GM23338 (cell line): ENCODE measurements at regions not wholly inside any gene's neighbourhood (a gene's known extent, or its start where the extent isn't known, plus 50 kb on each side); places are given as distances from the start of the nearest gene placed in this dataset.

Experiments
- ATAC-seq: fragments of 200-7000 bp; cut with Tn5 transposase; 3 replicates; pipeline ENCODE4 v1.9.1; 2020
- DNase-seq: peaks from one replicate; pipeline ENCODE4 v3.0.0-alpha.2; 2015; ENCODE audit warnings: low spot score
- H2AFZ ChIP-seq: fragments of 200-600 bp; sonication (generic); 2 replicates; pipeline ENCODE4 v1.8.0; 2016; ENCODE audit warnings: antibody characterized with exemption, mild to moderate bottlenecking, moderate library complexity
- H3F3A ChIP-seq: fragments of 200-600 bp; sonication (generic); replicated peaks from 2 replicates; pipeline ENCODE4 v1.8.0; 2017; ENCODE audit warnings: antibody characterized with exemption, mixed run types, low read depth
- H3K27ac ChIP-seq: fragments of 200-600 bp; sonication (generic); 2 replicates; pipeline ENCODE4 v1.6.1; 2016; ENCODE audit warnings: low read depth
- H3K27me3 ChIP-seq: fragments of 200-600 bp; sonication (generic); 2 replicates; pipeline ENCODE4 v1.8.0; 2016; ENCODE audit warnings: mild to moderate bottlenecking, mixed run types, moderate library complexity; ENCODE audit not compliant: insufficient read depth
- H3K36me3 ChIP-seq: fragments of 200-600 bp; sonication (generic); 2 replicates; pipeline ENCODE4 v1.8.0; 2016; ENCODE audit warnings: mild to moderate bottlenecking; ENCODE audit not compliant: insufficient read depth
- H3K4me1 ChIP-seq: fragments of 200-600 bp; sonication (generic); 2 replicates; pipeline ENCODE4 v1.8.0; 2016; ENCODE audit warnings: mild to moderate bottlenecking, moderate library complexity; ENCODE audit not compliant: insufficient read depth
- H3K4me2 ChIP-seq: fragments of 200-600 bp; sonication (generic); 2 replicates; pipeline ENCODE4 v1.7.1; 2017; ENCODE audit warnings: mixed run types
- H3K4me3 ChIP-seq: fragments of 200-600 bp; sonication (generic); 2 replicates; pipeline ENCODE4 v1.6.1; 2016; ENCODE audit warnings: mixed run types
- H3K79me2 ChIP-seq: fragments of 200-600 bp; sonication (generic); replicated peaks from 2 replicates; pipeline ENCODE4 v1.8.0; 2017; ENCODE audit warnings: mild to moderate bottlenecking; ENCODE audit not compliant: insufficient read depth
- H3K9me2 ChIP-seq: fragments of 200-600 bp; sonication (generic); 2 replicates; pipeline ENCODE4 v1.8.0; 2017; ENCODE audit not compliant: insufficient read depth
- H4K20me1 ChIP-seq: fragments of 200-600 bp; sonication (generic); replicated peaks from 2 replicates; pipeline ENCODE4 v1.8.0; 2017; ENCODE audit warnings: mild to moderate bottlenecking; ENCODE audit not compliant: insufficient read depth
- H3K27ac Mint-ChIP-seq: 2 replicates; pipeline ENCODE4 v1.8.0; 2020; ENCODE audit warnings: inconsistent platforms, mild to moderate bottlenecking, moderate library complexity, mixed read lengths
- H3K27me3 Mint-ChIP-seq: 3 replicates; pipeline ENCODE4 v1.8.0; 2022; ENCODE audit warnings: low read depth, mild to moderate bottlenecking, moderate library complexity, mixed read lengths, inconsistent platforms; ENCODE audit not compliant: insufficient read depth, poor library complexity
- H3K36me3 Mint-ChIP-seq: 3 replicates; pipeline ENCODE4 v1.8.0; 2021; ENCODE audit warnings: low read depth, mild to moderate bottlenecking, inconsistent platforms, moderate library complexity, mixed read lengths
- H3K4me1 Mint-ChIP-seq: 3 replicates; pipeline ENCODE4 v1.8.0; 2020; ENCODE audit warnings: mild to moderate bottlenecking, inconsistent platforms, mixed read lengths
- H3K4me3 Mint-ChIP-seq: 3 replicates; pipeline ENCODE4 v1.8.0; 2021; ENCODE audit warnings: moderate library complexity, mild to moderate bottlenecking, inconsistent platforms, mixed read lengths
- H3K9me3 Mint-ChIP-seq: 3 replicates; pipeline ENCODE4 v1.8.0; 2020; ENCODE audit warnings: moderate library complexity, mild to moderate bottlenecking, inconsistent platforms, mixed read lengths
- CREB1 ChIP-seq: fragments of 250-450 bp; sonication (Bioruptor Pico); IDR thresholded peaks from 2 replicates; pipeline ENCODE4 v1.5.0; 2020; ENCODE audit warnings: low read depth, mild to moderate bottlenecking, moderate library complexity
- EZH2 ChIP-seq: fragments of 200-600 bp; sonication (generic); IDR thresholded peaks from one replicate; pipeline ENCODE4 v1.8.0; 2017; ENCODE audit warnings: antibody characterized with exemption, mild to moderate bottlenecking, low read depth; ENCODE audit not compliant: unreplicated experiment
- EZH2phosphoT487 ChIP-seq: fragments of 200-600 bp; sonication (generic); IDR thresholded peaks from one replicate; pipeline ENCODE4 v1.8.1; 2018; ENCODE audit warnings: antibody characterized with exemption; ENCODE audit not compliant: unreplicated experiment
- JUNB ChIP-seq: IDR thresholded peaks from one replicate; pipeline ENCODE4 v1.6.1; 2016; ENCODE audit warnings: antibody characterized with exemption; ENCODE audit not compliant: unreplicated experiment
- NANOG ChIP-seq: IDR thresholded peaks from 2 replicates; pipeline ENCODE4 v1.6.1; 2016; ENCODE audit warnings: antibody characterized with exemption, borderline replicate concordance
- STAT1 ChIP-seq: IDR thresholded peaks from one replicate; pipeline ENCODE4 v1.6.1; 2016; ENCODE audit warnings: antibody characterized with exemption; ENCODE audit not compliant: unreplicated experiment
- ZNF114 ChIP-seq: fragments of 250-450 bp; sonication (Bioruptor Pico); IDR thresholded peaks from 2 replicates; pipeline ENCODE4 v1.5.0; 2020; ENCODE audit warnings: mild to moderate bottlenecking, moderate library complexity
- ZNF331 ChIP-seq: fragments of 250-450 bp; sonication (Bioruptor Pico); IDR thresholded peaks from 2 replicates; pipeline ENCODE4 v1.5.0; 2020; ENCODE audit warnings: low read depth, mild to moderate bottlenecking, moderate library complexity
- TF ChIP-seq, protein P1 (sequence below): fragments of 250-450 bp; sonication (Bioruptor Pico); IDR thresholded peaks from 2 replicates; pipeline ENCODE4 v1.5.0; 2020; ENCODE audit warnings: mild to moderate bottlenecking, moderate library complexity
- TF ChIP-seq, protein P2 (sequence below): IDR thresholded peaks from 2 replicates; pipeline ENCODE4 v1.6.1; 2016; ENCODE audit warnings: antibody characterized with exemption
- TF ChIP-seq, protein P3 (sequence below), 2 experiments: fragments of 200-600 bp in 1 of 2; sonication (generic) in 1 of 2; conservative IDR thresholded peaks; 2 replicates each; pipeline versions ENCODE4 v1.5.1 to v1.6.1; 2016 to 2017; ENCODE audit warnings: antibody characterized with exemption in 2 of 2, low read depth in 2 of 2, mild to moderate bottlenecking in 2 of 2, moderate library complexity in 1 of 2
- TF ChIP-seq, protein P4 (sequence below): IDR thresholded peaks from one replicate; pipeline ENCODE4 v1.6.1; 2018; ENCODE audit warnings: antibody characterized with exemption; ENCODE audit not compliant: unreplicated experiment

DNA sequence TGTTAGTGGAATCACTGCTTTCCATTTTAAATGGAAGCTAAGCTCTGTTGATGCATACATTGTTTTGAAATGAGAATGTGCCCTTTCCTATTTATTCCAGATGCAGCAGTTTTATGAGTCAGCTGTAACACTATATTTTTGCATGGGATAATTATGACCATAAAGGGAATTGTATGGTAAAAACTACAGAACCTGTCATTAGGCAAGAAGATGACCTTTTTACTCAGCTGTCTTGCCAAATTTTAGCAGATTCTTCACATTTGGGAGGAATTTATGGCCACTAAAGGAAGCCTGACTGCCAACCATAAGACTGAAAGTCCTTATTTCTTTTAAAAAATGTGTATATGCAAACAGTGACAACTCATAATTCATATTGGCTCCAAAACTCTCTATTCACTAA, 356.3 kb upstream of the PRMT6 start (continued):
- TF ChIP-seq, protein P1, sequence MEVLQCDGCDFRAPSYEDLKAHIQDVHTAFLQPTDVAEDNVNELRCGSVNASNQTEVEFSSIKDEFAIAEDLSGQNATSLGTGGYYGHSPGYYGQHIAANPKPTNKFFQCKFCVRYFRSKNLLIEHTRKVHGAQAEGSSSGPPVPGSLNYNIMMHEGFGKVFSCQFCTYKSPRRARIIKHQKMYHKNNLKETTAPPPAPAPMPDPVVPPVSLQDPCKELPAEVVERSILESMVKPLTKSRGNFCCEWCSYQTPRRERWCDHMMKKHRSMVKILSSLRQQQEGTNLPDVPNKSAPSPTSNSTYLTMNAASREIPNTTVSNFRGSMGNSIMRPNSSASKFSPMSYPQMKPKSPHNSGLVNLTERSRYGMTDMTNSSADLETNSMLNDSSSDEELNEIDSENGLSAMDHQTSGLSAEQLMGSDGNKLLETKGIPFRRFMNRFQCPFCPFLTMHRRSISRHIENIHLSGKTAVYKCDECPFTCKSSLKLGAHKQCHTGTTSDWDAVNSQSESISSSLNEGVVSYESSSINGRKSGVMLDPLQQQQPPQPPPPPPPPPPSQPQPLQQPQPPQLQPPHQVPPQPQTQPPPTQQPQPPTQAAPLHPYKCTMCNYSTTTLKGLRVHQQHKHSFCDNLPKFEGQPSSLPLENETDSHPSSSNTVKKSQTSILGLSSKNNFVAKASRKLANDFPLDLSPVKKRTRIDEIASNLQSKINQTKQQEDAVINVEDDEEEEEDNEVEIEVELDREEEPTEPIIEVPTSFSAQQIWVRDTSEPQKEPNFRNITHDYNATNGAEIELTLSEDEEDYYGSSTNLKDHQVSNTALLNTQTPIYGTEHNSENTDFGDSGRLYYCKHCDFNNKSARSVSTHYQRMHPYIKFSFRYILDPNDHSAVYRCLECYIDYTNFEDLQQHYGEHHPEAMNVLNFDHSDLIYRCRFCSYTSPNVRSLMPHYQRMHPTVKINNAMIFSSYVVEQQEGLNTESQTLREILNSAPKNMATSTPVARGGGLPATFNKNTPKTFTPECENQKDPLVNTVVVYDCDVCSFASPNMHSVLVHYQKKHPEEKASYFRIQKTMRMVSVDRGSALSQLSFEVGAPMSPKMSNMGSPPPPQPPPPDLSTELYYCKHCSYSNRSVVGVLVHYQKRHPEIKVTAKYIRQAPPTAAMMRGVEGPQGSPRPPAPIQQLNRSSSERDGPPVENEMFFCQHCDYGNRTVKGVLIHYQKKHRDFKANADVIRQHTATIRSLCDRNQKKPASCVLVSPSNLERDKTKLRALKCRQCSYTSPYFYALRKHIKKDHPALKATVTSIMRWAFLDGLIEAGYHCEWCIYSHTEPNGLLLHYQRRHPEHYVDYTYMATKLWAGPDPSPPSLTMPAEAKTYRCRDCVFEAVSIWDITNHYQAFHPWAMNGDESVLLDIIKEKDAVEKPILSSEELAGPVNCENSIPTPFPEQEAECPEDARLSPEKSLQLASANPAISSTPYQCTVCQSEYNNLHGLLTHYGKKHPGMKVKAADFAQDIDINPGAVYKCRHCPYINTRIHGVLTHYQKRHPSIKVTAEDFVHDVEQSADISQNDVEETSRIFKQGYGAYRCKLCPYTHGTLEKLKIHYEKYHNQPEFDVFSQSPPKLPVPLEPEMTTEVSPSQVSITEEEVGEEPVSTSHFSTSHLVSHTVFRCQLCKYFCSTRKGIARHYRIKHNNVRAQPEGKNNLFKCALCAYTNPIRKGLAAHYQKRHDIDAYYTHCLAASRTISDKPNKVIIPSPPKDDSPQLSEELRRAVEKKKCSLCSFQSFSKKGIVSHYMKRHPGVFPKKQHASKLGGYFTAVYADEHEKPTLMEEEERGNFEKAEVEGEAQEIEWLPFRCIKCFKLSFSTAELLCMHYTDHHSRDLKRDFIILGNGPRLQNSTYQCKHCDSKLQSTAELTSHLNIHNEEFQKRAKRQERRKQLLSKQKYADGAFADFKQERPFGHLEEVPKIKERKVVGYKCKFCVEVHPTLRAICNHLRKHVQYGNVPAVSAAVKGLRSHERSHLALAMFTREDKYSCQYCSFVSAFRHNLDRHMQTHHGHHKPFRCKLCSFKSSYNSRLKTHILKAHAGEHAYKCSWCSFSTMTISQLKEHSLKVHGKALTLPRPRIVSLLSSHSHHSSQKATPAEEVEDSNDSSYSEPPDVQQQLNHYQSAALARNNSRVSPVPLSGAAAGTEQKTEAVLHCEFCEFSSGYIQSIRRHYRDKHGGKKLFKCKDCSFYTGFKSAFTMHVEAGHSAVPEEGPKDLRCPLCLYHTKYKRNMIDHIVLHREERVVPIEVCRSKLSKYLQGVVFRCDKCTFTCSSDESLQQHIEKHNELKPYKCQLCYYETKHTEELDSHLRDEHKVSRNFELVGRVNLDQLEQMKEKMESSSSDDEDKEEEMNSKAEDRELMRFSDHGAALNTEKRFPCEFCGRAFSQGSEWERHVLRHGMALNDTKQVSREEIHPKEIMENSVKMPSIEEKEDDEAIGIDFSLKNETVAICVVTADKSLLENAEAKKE (CRISPR knock-in tag), result no peak
- TF ChIP-seq JUNB, result no peak
- TF ChIP-seq ZNF331 (CRISPR knock-in tag), result no peak
- TF ChIP-seq ZNF114, result no peak
- TF ChIP-seq, protein P2, sequence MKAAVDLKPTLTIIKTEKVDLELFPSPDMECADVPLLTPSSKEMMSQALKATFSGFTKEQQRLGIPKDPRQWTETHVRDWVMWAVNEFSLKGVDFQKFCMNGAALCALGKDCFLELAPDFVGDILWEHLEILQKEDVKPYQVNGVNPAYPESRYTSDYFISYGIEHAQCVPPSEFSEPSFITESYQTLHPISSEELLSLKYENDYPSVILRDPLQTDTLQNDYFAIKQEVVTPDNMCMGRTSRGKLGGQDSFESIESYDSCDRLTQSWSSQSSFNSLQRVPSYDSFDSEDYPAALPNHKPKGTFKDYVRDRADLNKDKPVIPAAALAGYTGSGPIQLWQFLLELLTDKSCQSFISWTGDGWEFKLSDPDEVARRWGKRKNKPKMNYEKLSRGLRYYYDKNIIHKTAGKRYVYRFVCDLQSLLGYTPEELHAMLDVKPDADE, result no peak
- no peak for TF ChIP-seq EZH2phosphoT487

DNA sequence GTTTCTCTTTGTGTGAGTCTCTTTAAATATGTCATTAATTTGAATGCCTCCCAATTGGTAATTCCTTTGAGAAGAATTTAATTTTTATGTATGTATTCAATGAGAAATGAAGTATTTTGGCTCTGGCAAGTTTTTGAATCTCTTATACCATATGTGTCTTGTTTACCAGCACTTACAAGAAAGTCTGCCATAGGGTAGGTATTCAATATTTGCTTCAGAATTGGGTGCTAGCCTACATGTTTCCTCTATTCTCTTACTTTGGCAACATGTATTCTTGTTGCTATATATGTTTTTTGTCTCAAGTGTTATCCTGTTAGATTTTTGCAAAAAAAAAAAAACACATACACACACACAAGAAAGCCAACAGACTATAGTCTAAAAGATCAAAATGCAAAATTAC, 350.5 kb upstream of the PRMT6 start:
- no peaks in the 10 kb centered on the region for H3K36me3 Mint-ChIP-seq
- Histone ChIP-seq H3K4me2 (no peak overlapping the region), H3K27ac (no peak overlapping the region), H3K79me2 (no peaks in the 10 kb centered on the region), H4K20me1 (no peaks in the 10 kb centered on the region), H3K4me3 (no peak overlapping the region), H2AFZ (no peak overlapping the region), H3F3A (no peaks in the 10 kb centered on the region), H3K4me1 (peaks cover 21% of the 10 kb centered on the region; the same call in 1 of the 2 replicates), H3K36me3 (no peaks in the 10 kb centered on the region), H3K27me3 (no peaks in the 10 kb centered on the region), H3K9me2 (peaks cover 9% of the 10 kb centered on the region)
- peaks cover 14% of the 10 kb centered on the region for H3K4me1 Mint-ChIP-seq
- no peak overlapping the region for H3K27ac Mint-ChIP-seq
- H3K27me3 Mint-ChIP-seq, result no peaks in the 10 kb centered on the region
- no peaks in the 10 kb centered on the region for H3K9me3 Mint-ChIP-seq
- H3K4me3 Mint-ChIP-seq, result no peak overlapping the region
- DNase-seq (no peak), ATAC-seq (no peak)
- TF ChIP-seq CREB1 (CRISPR knock-in tag), result no peak
- no peak for TF ChIP-seq EZH2phosphoT487
- TF ChIP-seq ZNF331 (CRISPR knock-in tag), result no peak
- TF ChIP-seq, protein P3, sequence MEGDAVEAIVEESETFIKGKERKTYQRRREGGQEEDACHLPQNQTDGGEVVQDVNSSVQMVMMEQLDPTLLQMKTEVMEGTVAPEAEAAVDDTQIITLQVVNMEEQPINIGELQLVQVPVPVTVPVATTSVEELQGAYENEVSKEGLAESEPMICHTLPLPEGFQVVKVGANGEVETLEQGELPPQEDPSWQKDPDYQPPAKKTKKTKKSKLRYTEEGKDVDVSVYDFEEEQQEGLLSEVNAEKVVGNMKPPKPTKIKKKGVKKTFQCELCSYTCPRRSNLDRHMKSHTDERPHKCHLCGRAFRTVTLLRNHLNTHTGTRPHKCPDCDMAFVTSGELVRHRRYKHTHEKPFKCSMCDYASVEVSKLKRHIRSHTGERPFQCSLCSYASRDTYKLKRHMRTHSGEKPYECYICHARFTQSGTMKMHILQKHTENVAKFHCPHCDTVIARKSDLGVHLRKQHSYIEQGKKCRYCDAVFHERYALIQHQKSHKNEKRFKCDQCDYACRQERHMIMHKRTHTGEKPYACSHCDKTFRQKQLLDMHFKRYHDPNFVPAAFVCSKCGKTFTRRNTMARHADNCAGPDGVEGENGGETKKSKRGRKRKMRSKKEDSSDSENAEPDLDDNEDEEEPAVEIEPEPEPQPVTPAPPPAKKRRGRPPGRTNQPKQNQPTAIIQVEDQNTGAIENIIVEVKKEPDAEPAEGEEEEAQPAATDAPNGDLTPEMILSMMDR (conservative IDR thresholded peaks at IDR 0.05; ENCODE audit: low read depth in 2 of 2), result no peak
- TF ChIP-seq EZH2, result no peak
- no peak for TF ChIP-seq NANOG
- TF ChIP-seq JUNB, result no peak
- TF ChIP-seq, protein P4, sequence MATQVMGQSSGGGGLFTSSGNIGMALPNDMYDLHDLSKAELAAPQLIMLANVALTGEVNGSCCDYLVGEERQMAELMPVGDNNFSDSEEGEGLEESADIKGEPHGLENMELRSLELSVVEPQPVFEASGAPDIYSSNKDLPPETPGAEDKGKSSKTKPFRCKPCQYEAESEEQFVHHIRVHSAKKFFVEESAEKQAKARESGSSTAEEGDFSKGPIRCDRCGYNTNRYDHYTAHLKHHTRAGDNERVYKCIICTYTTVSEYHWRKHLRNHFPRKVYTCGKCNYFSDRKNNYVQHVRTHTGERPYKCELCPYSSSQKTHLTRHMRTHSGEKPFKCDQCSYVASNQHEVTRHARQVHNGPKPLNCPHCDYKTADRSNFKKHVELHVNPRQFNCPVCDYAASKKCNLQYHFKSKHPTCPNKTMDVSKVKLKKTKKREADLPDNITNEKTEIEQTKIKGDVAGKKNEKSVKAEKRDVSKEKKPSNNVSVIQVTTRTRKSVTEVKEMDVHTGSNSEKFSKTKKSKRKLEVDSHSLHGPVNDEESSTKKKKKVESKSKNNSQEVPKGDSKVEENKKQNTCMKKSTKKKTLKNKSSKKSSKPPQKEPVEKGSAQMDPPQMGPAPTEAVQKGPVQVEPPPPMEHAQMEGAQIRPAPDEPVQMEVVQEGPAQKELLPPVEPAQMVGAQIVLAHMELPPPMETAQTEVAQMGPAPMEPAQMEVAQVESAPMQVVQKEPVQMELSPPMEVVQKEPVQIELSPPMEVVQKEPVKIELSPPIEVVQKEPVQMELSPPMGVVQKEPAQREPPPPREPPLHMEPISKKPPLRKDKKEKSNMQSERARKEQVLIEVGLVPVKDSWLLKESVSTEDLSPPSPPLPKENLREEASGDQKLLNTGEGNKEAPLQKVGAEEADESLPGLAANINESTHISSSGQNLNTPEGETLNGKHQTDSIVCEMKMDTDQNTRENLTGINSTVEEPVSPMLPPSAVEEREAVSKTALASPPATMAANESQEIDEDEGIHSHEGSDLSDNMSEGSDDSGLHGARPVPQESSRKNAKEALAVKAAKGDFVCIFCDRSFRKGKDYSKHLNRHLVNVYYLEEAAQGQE, result no peak
- TF ChIP-seq ZNF114, result no peak
- no peak for TF ChIP-seq STAT1
